ENCODE measurements at regions not wholly inside any gene's neighbourhood (a gene's known extent, or its start where the extent isn't known, plus 50 kb on each side); places are given as distances from the start of the nearest gene placed in this dataset.
"Not testable (repeated sequence)": the region's sequence is repeated elsewhere in the genome, so short reads cannot be mapped to it uniquely, and the experiment has no call there.

DNA sequence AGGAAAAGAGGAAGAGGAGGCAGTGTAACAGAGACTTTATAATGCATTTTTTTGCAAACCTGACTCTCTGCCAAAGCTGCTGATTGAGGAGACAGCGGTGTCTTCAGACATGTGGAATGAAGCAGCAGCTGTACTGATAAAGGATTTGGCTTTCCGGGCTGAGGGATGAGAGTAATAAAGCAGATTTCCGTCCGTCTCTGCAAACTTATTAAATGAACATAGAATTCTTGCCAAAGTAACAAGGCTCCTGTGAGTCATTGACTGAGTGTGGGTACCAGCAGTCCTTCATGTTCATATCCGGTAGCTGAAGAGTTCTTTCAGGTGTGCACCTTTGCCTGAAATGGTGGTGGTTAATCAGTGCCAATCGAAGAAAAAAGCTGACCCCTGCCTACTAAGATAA is 112.6 kb downstream of the LIG4 start:
- in situ Hi-C loops (cut with MboI; ENCODE audit: low sequenced_read_pairs), result no loop called here
- H3K36me3 ChIP-seq (replicated peaks), result no peaks in the 10 kb centered on the region
- H3K4me1 ChIP-seq, result no peaks in the 10 kb centered on the region
- H3K27me3 ChIP-seq (ENCODE audit: low read depth), result peaks cover 4% of the 10 kb centered on the region; the same call in 1 of the 2 replicates
- DNase-seq (ENCODE audit: low spot score in 2 of 2), result no peak
- no peaks in the 10 kb centered on the region for H3K9me3 ChIP-seq
- no peak overlapping the region for H3K4me3 ChIP-seq

DNA sequence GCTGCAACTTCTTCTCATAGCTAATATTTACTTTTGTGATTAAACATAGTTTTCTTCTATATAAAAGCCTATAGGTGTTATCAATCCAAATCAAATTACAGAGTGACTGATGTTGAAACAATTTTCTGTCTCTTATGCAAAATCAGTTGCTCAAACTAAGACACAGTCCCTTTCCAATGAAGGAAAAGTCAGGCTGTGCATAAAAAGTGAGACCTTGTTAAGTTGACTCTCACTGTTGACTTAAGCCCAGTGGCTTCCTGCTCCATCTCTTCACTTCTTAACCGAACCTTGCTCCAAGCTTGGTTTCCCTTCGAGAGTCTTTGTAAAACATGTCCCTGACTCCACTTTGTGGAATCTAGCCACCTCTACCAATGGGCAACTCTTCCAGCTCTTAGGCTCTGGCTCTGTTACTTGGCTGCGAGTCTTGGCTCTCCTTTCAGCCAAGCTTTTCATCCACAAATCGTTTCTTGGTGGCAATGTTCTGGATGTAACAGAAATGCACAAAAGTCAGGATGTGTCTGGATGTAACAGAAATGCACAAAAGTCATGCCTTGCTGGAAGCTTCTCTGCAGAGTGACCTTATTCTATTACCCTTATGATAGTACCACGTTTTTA is 118.9 kb downstream of the LIG4 start:
- in situ Hi-C loops (cut with MboI; ENCODE audit: low sequenced_read_pairs), result no loop called here
- Histone ChIP-seq H3K4me1 (no peaks in the 10 kb centered on the region), H3K9me3 (no peaks in the 10 kb centered on the region), H3K36me3 (replicated peaks) (no peaks in the 10 kb centered on the region), H3K27me3 (ENCODE audit: low read depth) (peaks cover 6% of the 10 kb centered on the region; the same call in 1 of the 2 replicates), H3K4me3 (no peak overlapping the region)
- no peak for DNase-seq (ENCODE audit: low spot score in 2 of 2)

DNA sequence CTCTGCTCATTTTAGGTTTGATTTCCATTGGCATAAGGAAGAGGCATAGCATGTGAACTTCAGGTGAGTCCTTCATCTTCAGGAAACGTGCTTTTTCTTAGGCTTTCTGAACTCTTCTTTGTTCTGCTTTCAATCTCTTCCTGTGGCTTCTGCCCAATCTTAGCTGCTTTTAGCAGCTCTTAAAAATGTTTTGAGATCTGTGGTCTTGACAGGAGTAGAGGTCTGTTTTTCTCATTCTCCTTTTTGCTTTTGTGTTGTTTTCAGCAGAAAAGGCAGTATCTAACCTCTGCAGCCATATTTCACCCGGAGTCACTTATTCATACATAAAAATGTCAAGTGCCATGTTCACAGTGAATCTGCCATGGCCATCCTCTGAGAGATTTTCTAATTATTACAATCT is 120.3 kb downstream of the LIG4 start:
- 0 out of 2 replicates have a peak, but pooled peaks cover 2% of the 10 kb centered on the region for H3K27me3 ChIP-seq (ENCODE audit: low read depth)
- no peak overlapping the region for H3K4me3 ChIP-seq
- DNase-seq (ENCODE audit: low spot score in 2 of 2), result no peak
- no peaks in the 10 kb centered on the region for H3K36me3 ChIP-seq (replicated peaks)
- H3K9me3 ChIP-seq, result no peaks in the 10 kb centered on the region
- in situ Hi-C loops (cut with MboI; ENCODE audit: low sequenced_read_pairs), result no loop called here
- H3K4me1 ChIP-seq, result no peaks in the 10 kb centered on the region

DNA sequence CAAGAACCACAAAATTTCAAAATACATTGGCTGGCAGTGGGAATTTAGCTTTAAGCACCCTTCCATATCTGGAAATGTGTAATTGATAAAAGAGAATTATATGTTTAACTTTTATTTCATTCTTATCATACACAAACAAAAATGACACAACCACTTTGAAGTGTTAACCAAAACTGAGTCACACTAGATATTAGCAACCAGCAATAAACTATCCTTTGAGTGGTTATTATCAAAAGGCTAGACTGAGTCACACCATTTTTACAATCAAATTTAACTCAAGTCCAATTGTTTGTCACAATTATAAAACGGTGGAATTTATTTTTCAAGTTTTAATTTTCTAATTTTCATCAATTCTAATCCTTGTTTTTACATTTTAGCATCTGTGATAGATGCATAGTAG is 121.7 kb downstream of the LIG4 start:
- H3K4me1 ChIP-seq, result no peaks in the 10 kb centered on the region
- no peak overlapping the region for H3K4me3 ChIP-seq
- in situ Hi-C loops (cut with MboI; ENCODE audit: low sequenced_read_pairs), result no loop called here
- DNase-seq (ENCODE audit: low spot score in 2 of 2), result no peak
- H3K9me3 ChIP-seq, result no peaks in the 10 kb centered on the region
- H3K36me3 ChIP-seq (replicated peaks), result no peaks in the 10 kb centered on the region
- 0 out of 2 replicates have a peak, but pooled peaks cover 2% of the 10 kb centered on the region for H3K27me3 ChIP-seq (ENCODE audit: low read depth)

DNA sequence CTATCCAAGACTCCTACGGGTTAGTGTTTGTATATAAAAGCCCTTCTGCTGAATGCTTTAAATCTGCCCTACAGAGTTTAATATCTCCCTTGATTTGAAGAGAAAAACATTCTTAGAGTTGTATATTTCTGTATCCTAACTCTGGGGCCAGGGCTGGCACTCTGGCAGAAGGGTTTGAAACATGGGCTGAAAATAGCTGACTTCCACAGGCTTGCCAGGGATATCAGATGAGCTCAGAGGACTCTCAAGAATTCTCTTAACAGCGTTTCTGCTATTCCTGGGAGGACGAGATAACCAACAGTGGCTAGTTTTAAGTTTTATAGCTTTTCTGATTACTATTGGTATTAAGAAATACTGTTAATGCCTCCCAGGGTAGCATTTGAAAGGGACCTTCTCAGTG is 127.5 kb downstream of the LIG4 start:
- no peaks in the 10 kb centered on the region; the same call in 1 of the 2 replicates for H3K9me3 ChIP-seq
- no peaks in the 10 kb centered on the region for H3K27me3 ChIP-seq (ENCODE audit: low read depth)
- no peak for DNase-seq (ENCODE audit: low spot score in 2 of 2)
- peaks cover 4% of the 10 kb centered on the region; the same call in 1 of the 2 replicates for H3K4me1 ChIP-seq
- H3K4me3 ChIP-seq, result no peak overlapping the region
- H3K36me3 ChIP-seq (replicated peaks), result no peaks in the 10 kb centered on the region
- in situ Hi-C loops (cut with MboI; ENCODE audit: low sequenced_read_pairs), result no loop called here

DNA sequence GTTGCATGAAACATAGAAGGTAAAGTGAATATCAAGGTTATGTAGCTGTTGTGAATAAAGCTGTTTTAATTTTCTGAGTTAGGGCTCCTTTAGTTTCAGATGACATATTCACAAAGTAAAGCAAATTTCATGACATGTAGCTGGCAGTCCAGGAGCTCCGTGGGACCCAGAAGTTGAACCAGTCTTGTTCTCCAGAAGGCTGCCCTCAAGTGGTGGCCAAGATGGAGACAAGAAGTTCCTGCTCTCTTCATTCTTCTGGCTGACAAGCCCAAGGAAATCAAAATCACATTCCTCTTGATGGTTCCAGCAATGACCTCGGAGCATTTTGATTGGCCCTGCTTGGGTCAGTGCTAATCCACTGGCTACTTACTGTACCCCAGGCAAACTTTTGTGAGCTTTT is 128.7 kb downstream of the LIG4 start:
- no peaks in the 10 kb centered on the region for H3K36me3 ChIP-seq (replicated peaks)
- in situ Hi-C loops (cut with MboI; ENCODE audit: low sequenced_read_pairs), result no loop called here
- H3K9me3 ChIP-seq, result no peaks in the 10 kb centered on the region; the same call in 1 of the 2 replicates
- peak; percentile 30 to 56 for DNase-seq (ENCODE audit: low spot score in 2 of 2)
- peaks cover 5% of the 10 kb centered on the region; the same call in 1 of the 2 replicates for H3K4me1 ChIP-seq
- H3K27me3 ChIP-seq (ENCODE audit: low read depth), result no peaks in the 10 kb centered on the region
- H3K4me3 ChIP-seq, result no peak overlapping the region

DNA sequence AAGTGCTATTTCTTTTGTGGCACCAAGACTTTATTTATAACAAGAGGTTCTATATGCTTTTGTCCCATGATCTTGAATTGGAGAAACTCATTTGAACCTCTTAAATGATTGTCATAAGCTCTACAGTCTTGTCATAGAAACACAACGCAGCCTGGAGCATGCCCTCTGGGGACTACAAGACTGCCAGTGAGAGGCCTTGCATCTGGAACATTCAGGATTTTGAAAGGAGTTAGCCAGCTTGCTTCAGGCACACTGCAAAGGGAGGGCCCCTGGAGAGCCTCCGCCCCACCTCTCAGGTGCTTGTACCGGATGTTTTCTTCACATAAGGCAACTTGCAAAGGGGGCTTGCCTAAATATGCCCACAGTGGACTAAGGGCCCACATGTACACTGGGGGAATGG is 130.5 kb downstream of the LIG4 start:
- Histone ChIP-seq H3K27me3 (ENCODE audit: low read depth) (no peaks in the 10 kb centered on the region), H3K4me3 (no peak overlapping the region), H3K36me3 (replicated peaks) (no peaks in the 10 kb centered on the region), H3K9me3 (no peaks in the 10 kb centered on the region; the same call in 1 of the 2 replicates), H3K4me1 (peaks cover 5% of the 10 kb centered on the region; the same call in 1 of the 2 replicates)
- in situ Hi-C loops (cut with MboI; ENCODE audit: low sequenced_read_pairs), result no loop called here
- DNase-seq (ENCODE audit: low spot score in 2 of 2), result no peak

DNA sequence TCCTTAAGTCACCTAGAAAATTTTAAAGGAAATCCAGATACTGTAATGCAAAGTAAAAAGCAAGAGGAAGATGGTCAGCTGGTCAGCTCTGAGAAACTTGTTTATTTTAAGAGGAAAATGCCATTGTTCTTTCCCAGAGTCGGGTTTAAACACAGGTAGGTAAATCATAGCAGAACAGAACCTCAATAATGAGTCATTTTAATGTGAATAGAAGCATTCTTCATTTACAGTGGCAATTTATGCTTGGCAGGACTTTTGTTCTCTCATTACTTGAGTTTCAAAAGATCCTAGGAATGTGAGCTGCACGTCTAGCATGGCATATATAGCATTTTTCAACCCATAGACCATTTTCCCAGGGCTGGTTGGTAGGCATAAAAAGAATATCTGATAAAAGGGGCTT is 132.3 kb downstream of the LIG4 start:
- no peaks in the 10 kb centered on the region for H3K36me3 ChIP-seq (replicated peaks)
- peaks cover 5% of the 10 kb centered on the region; the same call in 1 of the 2 replicates for H3K4me1 ChIP-seq
- H3K27me3 ChIP-seq (ENCODE audit: low read depth), result no peaks in the 10 kb centered on the region
- in situ Hi-C loops (cut with MboI; ENCODE audit: low sequenced_read_pairs), result no loop called here
- H3K9me3 ChIP-seq, result no peaks in the 10 kb centered on the region; the same call in 1 of the 2 replicates
- DNase-seq (ENCODE audit: low spot score in 2 of 2), result peak in 1 of 2 experiments; percentile 26
- no peak overlapping the region for H3K4me3 ChIP-seq

DNA sequence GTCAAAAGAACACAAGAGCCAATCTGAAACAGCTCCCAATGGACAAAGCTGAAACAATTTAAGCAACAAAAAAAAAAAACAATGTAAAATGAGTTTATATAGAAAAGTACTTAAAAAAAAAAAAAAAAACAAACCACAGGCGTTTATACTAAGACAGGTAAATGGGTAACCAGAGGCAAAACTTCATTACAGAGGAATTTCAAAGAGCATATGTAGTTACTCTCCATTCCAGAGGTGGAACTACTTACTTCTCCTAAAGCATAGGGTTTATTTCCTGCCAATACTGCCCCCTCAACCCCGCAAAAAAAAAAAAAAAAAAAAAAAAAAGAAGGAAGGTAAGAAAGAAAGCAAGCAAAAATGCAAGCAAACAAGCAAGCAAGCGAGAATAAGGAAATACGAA is 132.9 kb downstream of the LIG4 start:
- no peaks in the 10 kb centered on the region for H3K36me3 ChIP-seq (replicated peaks)
- H3K27me3 ChIP-seq (ENCODE audit: low read depth), result no peaks in the 10 kb centered on the region
- H3K4me3 ChIP-seq, result no peak overlapping the region
- no peaks in the 10 kb centered on the region; the same call in 1 of the 2 replicates for H3K9me3 ChIP-seq
- no peak for DNase-seq (ENCODE audit: low spot score in 2 of 2)
- H3K4me1 ChIP-seq, result peaks cover 5% of the 10 kb centered on the region; the same call in 1 of the 2 replicates
- in situ Hi-C loops (cut with MboI; ENCODE audit: low sequenced_read_pairs), result no loop called here

DNA sequence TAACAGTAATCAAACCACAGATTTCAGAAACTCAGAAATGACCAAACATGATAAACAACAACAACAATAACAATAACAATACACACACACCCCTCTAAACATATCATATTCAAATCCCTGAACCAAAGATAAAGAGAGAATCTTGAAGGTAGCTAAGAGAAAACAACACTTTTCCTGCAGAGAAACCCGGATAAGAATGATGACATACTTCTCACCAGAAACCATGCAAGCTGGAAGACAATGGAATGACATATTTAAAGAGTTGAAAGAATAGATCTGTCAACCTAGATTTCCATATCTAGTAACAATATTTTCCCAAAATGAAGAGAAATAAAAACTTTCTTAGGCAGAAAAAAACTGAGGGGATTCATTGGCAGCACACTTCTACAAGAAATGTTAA is 138.1 kb downstream of the LIG4 start:
- Histone ChIP-seq H3K9me3 (peaks cover 3% of the 10 kb centered on the region; the same call in 1 of the 2 replicates), H3K27me3 (ENCODE audit: low read depth) (no peaks in the 10 kb centered on the region), H3K4me1 (no peaks in the 10 kb centered on the region), H3K36me3 (replicated peaks) (no peaks in the 10 kb centered on the region), H3K4me3 (no peak overlapping the region)
- no peak for DNase-seq (ENCODE audit: low spot score in 2 of 2)
- in situ Hi-C loops (cut with MboI; ENCODE audit: low sequenced_read_pairs), result no loop called here

DNA sequence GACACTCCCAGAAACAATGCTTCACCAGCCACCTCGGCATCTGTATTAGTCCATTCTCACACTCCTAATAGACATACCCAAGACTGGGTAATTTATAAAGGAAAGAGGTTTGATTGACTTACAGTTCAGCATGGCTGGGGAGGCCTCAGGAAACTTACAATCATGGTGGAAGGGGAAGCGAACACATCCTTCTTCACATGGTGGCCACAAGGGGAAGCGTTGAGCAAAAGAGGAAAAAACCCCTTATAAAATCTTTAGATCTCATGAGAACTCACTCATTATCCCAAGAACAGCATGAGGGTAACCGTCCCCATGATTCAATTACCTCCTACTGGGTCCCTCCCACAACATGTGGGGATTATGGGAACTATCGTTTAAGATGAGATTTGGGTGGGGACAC is 140.9 kb downstream of the LIG4 start:
- in situ Hi-C loops (cut with MboI; ENCODE audit: low sequenced_read_pairs); H3K9me3 ChIP-seq; H3K36me3 ChIP-seq (replicated peaks); DNase-seq (ENCODE audit: low spot score in 2 of 2); H3K4me1 ChIP-seq; H3K4me3 ChIP-seq; H3K27me3 ChIP-seq (ENCODE audit: low read depth): not testable (repeated sequence)

DNA sequence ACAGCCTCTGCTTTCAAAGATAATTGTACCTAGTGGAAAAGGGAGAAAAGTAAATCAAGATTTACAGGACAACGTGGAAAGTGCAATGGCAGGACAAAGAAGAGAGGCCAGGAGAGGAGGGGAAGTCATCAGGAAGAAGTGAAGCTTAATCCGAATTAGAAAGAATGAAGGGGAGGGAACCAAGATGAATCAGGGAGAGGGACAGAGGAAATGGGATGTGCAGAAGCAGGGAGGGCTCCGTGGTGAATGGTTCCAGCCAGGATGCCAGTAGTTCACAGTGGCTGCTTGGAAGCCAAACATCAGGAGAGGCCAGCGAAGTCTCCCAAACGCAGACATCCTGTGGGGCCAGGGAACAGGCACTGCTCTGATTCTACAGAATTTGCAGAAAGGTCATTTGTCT is 144.4 kb downstream of the LIG4 start:
- in situ Hi-C loops (cut with MboI; ENCODE audit: low sequenced_read_pairs), result no loop called here
- no peaks in the 10 kb centered on the region for H3K27me3 ChIP-seq (ENCODE audit: low read depth)
- no peaks in the 10 kb centered on the region for H3K36me3 ChIP-seq (replicated peaks)
- no peaks in the 10 kb centered on the region; the same call in 1 of the 2 replicates for H3K9me3 ChIP-seq
- DNase-seq (ENCODE audit: low spot score in 2 of 2), result no peak
- H3K4me1 ChIP-seq, result peaks cover 9% of the 10 kb centered on the region
- no peak overlapping the region for H3K4me3 ChIP-seq

DNA sequence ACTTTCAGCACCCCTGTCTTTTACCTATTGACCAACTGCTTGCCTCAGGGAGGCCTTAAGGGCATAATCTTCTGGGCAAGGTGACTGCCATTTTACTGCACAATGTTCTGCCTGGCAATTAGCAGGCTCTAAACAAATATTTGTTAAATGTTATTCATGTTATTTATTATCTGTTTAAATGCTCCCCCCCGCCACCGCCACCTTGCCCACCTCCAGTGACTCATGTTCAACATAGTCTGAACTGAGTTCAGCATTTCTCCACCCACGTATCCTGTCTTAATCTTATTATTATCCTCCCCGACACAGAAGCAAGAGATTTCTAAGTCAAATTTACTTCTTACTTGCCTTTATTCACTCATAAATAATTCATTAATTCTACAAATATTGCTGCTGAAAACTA is 144.8 kb downstream of the LIG4 start:
- Histone ChIP-seq H3K36me3 (replicated peaks) (no peaks in the 10 kb centered on the region), H3K27me3 (ENCODE audit: low read depth) (no peaks in the 10 kb centered on the region), H3K4me1 (peaks cover 9% of the 10 kb centered on the region), H3K4me3 (no peak overlapping the region), H3K9me3 (no peaks in the 10 kb centered on the region; the same call in 1 of the 2 replicates)
- DNase-seq (ENCODE audit: low spot score in 2 of 2), result no peak
- in situ Hi-C loops (cut with MboI; ENCODE audit: low sequenced_read_pairs), result no loop called here

DNA sequence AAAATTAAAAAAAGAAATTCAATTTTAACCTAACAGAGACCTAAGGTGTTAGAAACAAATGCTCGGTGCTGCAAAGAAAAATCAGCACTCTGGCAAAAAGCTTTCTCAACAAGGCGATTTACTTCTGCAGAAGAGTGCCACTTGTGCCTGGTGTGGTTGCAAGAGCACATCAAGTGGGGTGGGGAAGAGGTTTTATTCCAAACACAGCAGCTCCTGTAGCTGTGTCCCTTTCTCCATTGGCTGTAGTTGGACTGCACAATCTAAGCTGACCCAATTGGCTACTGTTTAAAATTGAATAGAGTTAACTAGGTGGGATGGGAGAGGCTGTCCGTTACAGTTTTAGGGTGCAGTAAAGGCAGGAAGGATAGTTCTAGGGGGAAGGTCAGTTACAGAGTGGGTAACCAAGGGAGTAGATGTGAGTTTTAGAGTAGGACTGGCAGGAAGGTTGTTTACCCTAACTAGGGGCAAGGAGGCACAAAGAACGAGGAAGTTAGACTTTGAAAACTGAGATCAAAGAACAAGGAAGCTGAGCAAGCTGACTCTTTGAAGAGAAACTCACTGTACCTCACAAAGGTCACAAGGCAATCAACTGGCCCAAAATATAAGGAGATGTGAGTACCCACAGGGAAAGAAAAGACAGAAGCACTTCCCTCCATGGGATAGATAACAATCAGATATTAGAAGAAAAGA is 145.7 kb downstream of the LIG4 start:
- Histone ChIP-seq H3K9me3 (no peaks in the 10 kb centered on the region; the same call in 1 of the 2 replicates), H3K27me3 (ENCODE audit: low read depth) (no peaks in the 10 kb centered on the region), H3K4me3 (no peak overlapping the region), H3K36me3 (replicated peaks) (no peaks in the 10 kb centered on the region), H3K4me1 (peaks cover 9% of the 10 kb centered on the region)
- in situ Hi-C loops (cut with MboI; ENCODE audit: low sequenced_read_pairs), result no loop called here
- no peak for DNase-seq (ENCODE audit: low spot score in 2 of 2)

Measured in HAP-1 (cell line).